TTC549 (cell line): ENCODE measurements at regions not wholly inside any gene's neighbourhood (a gene's known extent, or its start where the extent isn't known, plus 50 kb on each side); places are given as distances from the start of the nearest gene placed in this dataset.
"Not testable (repeated sequence)": the region's sequence is repeated elsewhere in the genome, so short reads cannot be mapped to it uniquely, and the experiment has no call there.

ENCODE experiments used
- FAIRE-seq: peaks from 2 replicates; lab custom pipeline; 2012; peaks lifted over from hg19 to GRCh38; lab: Jason Lieb, UNC

DNA sequence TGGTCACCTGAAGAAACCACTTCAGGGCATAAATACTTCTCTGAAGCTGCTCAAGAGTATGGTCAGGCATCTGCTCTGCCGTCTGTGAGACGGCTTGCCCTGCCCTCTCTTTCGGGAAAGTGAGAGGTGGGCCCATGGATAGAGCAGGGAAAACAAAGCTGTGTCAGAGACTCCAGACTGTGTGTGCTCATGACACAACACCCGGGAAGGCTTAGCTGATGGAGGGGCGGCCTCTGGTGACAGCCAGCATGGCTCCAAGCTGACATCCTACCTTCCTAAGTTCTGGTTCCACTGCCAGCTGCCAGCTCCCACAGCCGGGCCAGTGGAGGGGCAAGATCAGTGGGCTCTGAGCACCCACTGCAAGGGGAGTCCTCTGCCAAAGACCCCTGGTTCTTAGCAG, 215.3 kb downstream of the ANKRD30B start:
- no peak for FAIRE-seq

- FAIRE-seq, result no peak
These were observed 216.0 kb downstream of the ANKRD30B start for GRCh38 chr18:14964002-14964401.

DNA sequence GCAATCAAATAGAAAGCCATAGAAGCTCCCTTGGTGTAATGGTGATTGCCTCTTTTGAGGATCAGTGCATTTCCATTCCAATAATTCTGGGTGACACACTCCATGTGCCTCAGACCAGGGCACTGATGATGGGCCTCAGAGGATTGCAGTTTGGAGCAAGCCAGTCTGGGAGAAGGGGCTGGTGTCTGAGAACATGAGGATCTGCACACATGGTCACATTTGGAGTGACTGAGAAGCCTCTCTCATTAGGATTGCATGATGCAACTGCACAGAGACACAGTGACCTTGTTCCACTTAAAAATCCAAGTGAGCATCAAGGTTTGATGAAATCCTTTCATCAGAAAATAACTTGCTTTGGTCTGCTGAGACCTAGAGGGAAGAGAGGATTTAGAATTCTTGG, 216.4 kb downstream of the ANKRD30B start:
- FAIRE-seq, result no peak

- FAIRE-seq, result not testable (repeated sequence)
These were observed 217.0 kb downstream of the ANKRD30B start for GRCh38 chr18:14964976-14965375.

DNA sequence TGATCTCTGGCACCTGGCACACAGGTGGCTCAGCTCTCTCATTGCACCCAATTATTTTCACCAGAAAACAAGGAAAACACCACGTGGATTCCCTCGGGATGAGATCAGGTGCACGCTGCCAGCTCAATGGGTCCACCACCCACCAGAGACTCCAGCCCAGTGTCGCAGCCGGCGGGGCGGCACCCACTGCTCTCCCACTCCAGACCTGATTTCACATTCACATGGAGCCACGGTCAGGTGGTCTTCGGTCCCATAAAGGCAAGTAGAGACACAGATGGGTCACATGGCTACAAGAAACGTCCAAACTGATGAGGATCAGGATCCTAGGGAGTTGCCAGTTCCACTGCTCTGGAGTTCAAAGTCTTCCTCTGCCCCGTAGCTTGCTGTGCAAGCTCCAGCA, 217.6 kb downstream of the ANKRD30B start:
- no peak for FAIRE-seq

DNA sequence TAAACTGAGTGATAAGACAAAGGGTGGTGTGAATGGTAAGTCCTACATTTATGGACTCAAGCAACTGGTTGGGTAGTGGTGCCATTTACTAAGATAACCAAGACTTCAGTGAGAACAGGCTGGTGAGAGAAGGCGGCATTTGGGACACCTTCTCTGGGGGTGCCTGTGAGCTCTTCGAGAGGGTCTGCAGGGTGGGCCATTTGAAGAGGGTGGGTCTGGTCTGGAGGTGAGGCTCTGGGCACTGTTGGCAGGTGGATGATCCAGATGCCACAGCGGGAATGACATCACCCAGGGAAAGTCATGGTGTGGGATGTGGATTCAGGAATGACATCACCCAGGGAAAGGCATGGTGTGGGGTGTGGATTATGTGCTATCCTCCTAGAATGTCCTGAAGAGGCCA, 219.3 kb downstream of the ANKRD30B start:
- FAIRE-seq, result not testable (repeated sequence)

DNA sequence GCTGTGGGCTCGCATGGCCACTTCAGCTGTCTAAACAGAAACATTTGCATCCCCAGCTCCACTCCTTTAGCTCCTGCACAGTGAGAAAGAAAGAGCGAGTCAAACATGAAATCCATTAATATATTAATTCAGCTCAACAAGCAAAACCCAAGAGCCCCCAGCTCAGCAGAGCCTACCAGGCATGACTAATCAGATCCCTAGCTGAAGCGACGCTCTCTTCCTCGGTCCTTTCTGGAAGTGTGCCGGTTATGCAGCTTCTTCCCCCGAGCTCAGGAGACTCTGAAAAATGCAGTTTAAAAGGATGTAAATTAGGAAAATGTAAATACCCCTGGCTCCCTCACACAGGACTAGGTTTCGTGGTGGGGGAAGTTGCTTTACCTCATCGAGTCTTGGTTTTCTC, 221.5 kb downstream of the ANKRD30B start:
- no peak for FAIRE-seq

DNA sequence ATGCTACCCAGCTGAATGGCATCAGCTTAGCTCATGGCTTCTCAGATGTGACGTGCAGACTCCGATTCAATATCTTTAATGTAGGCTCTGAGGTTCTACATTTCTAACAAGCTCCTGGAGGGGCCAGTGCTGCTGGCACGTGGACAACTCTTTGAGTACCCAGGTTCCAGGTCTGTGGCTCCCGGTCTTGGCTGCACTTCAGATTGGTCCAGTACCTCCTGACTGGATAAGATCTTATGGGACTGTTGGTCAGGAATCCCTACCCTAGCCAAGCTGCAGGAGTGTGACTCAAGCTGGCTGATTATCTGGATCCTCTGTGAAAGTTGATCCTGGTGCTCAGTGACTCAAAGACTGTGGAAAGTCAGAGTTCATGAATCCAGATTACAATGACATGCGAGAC, 222.1 kb downstream of the ANKRD30B start:
- no peak for FAIRE-seq

GRCh38 chr18:14971461-14972185, 223.7 kb downstream of the ANKRD30B start:
- FAIRE-seq, result no peak

DNA sequence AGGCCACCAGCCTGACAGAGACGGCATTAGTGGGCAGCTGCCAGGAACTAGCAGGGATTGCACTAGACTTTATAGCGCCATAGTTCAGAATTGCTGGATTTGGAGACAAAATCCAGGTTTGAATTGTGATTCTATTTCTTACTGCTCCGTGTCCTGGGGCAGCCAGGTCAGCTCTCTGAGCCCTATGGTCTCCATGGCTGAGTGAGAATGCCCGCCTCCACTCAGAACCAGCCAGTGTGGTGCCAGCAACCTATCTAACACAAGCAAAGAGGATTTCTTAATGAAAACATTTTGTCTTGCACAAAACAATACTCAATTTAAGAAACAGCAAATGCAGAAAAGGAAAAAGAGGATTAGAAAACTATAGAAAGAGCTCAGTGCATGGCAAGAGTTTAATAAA, 225.4 kb downstream of the ANKRD30B start:
- FAIRE-seq, result not testable (repeated sequence)

DNA sequence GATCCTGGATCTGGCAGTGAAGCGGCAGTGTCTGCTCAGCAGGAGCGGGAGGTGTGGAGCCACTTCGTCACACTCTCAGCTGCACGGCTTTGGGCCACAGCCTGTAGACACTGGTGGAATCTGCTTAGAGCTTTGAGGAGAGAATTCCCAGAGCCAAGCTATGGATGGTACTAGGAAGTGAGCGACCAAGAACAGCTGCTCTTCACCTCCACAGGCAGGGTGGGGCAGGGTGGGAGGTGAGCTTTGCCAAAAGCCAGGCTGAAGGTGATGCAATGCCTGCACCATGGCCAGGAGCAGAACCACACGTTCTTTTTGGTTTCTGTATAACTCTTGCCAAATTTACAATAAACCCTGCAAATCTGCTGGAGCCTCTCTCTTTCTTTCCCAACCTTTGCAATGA, 226.1 kb downstream of the ANKRD30B start:
- FAIRE-seq, result no peak

GRCh38 chr18:14974576-14974975, 226.6 kb downstream of the ANKRD30B start:
- no peak for FAIRE-seq

GRCh38 chr18:14975431-14975830, 227.5 kb downstream of the ANKRD30B start:
- FAIRE-seq, result no peak

- FAIRE-seq, result no peak
These were observed 228.9 kb downstream of the ANKRD30B start for GRCh38 chr18:14976736-14977430.

GRCh38 chr18:14978191-14978590, 230.2 kb downstream of the ANKRD30B start:
- no peak for FAIRE-seq

DNA sequence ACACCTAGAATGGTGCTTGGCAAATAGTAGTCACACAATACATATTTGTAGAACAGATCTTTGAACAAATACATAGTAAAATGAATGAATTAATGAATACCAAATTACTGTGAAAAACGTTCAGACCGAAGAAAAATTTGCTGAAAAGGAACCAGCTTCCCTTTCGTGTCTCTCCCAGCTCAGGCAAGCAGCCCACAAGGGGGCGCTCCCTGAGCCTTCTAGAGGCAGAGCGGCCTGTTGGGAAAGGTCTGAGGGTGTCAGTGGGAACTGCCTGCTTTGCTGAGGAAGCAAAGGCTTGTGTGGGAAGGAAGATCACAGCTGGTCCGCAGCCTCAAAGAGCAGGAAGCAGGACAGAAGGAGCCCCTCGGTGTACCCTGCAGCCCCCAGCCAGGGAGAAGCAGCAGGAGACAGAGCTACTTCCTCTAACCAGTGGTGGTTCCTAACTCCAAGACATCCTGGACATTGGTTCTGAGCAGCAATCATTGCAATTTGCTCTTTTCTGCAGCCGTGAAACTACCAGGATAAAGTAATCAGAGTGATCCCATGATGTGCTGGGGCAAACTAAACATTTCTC, 231.1 kb downstream of the ANKRD30B start:
- peak; percentile 15 for FAIRE-seq

DNA sequence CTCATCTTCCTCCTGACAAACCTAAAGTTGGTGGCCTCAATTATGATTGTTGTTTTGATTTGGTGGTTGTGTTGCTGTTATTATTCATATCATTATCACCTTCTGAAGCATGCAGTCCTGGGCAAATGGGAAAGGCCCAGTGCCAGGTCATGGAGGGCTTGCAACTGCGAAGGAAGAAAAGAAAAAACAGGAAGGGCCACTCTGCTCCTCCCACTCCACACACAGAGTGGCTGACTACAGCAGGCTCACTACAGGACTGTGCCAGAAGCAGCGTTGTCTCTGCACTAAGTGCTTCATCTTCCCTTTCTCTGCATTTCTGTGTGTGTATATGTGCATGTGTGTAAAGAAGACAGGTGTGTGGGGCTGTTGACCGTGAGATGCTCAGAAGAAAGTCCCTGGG, 231.9 kb downstream of the ANKRD30B start:
- no peak for FAIRE-seq

GRCh38 chr18:14984531-14984930, 236.6 kb downstream of the ANKRD30B start:
- FAIRE-seq, result not testable (repeated sequence)

- not testable (repeated sequence) for FAIRE-seq
These were observed 237.5 kb downstream of the ANKRD30B start for GRCh38 chr18:14985291-14986013.

GRCh38 chr18:14987377-14987776, 239.4 kb downstream of the ANKRD30B start:
- FAIRE-seq, result not testable (repeated sequence)

- not testable (repeated sequence) for FAIRE-seq
These were observed 240.2 kb downstream of the ANKRD30B start for GRCh38 chr18:14987960-14988710.

DNA sequence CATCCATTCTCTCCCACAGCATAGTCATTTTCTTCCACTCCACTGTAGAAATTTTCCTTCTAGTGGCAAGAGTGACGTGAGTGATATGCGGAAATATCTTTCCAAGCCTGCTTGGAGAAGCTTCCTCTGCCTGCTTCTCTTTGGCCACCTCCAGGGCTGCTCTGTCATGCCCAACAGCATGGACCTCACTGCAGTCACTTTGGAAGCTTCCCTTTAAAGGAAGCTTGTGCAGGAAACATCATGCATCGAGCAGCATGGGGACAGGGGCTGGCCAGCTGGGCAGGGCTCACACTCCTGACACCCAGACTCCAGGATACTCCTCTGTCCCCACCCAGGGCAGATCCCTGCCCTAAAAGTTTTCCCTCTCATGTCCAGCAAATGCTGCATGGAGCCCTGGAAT, 241.6 kb downstream of the ANKRD30B start:
- not testable (repeated sequence) for FAIRE-seq
